ENCODE measurements at regions not wholly inside any gene's neighbourhood (a gene's known extent, or its start where the extent isn't known, plus 50 kb on each side); places are given as distances from the start of the nearest gene placed in this dataset.
A peak's percentile ranks its signal among the peaks of the same experiment; 100 is the strongest.

DNA sequence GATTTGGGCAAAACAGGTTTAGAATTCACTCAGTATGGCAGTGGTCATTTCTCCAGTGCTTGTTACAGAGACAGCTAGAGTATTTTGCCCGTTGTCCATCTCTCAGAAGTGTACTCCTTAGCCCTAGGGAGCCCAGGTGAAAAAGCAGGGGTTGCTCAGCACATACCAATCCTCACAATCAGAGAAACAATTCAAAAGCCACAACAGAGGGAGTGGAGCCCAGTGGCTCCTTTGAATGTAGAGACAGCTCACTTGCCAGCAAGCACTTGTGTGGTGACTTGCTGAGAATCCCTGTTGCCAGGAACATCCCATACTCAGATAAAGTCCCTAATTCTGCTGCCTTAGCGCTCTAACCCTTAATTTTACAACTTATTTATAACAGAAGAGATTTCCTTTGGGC lies 1488.3 kb downstream of the RPA4 start:
- Histone ChIP-seq H3K36me3 (ENCODE audit: control insufficient read depth in 2 of 2, insufficient read depth in 2 of 2, low read length in 1 of 2) (no peaks in the 10 kb centered on the region), H3K9me3 (ENCODE audit: control insufficient read depth in 2 of 2, insufficient read depth in 1 of 2, low read length in 1 of 2) (no peaks in the 10 kb centered on the region), H3K4me1 (ENCODE audit: control insufficient read depth in 2 of 2, insufficient read depth in 2 of 2, low read length in 2 of 2) (no peaks in the 10 kb centered on the region), H3K27ac (ENCODE audit: low read depth in 1 of 2, low read length in 1 of 2) (no peak overlapping the region), H3K27me3 (ENCODE audit: control insufficient read depth in 2 of 2, insufficient read depth in 1 of 2, low read length in 1 of 2) (no peaks in the 10 kb centered on the region), H3K4me3 (ENCODE audit: low read length in 2 of 2) (no peak overlapping the region)
- 88% methylated on average over 2 of the region's 2 CpGs for WGBS
- DNase-seq (ENCODE audit: low read depth in 6 of 9, low spot score in 9 of 9) = no peak

DNA sequence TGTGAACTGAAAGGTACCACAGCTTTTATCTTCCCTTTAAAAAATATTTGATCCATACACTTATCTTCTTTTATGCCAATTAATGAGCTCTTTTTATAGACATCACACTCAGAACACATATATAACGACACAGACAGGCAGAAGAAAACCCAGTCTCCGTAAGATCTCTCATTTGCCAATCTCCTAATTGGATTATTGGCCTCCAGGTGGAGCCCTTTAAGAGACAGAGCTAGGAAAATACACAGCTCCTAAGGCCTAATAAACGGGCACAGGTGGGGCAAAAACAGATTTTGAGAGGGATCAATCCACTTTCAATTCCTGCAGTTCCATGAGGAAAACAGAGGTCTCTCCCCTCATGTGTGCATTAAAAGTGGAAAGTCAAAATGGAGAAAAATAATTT lies 1495.4 kb downstream of the RPA4 start:
- DNase-seq (ENCODE audit: low read depth in 6 of 9, low spot score in 9 of 9) = no peak
- peaks cover 0 to 10% of the 10 kb centered on the region in 2 donors for H3K9me3 ChIP-seq (ENCODE audit: control insufficient read depth in 2 of 2, insufficient read depth in 1 of 2, low read length in 1 of 2)
- WGBS = 81% methylated on average over 3 of the region's 3 CpGs
- H3K4me3 ChIP-seq (ENCODE audit: low read length in 2 of 2) = no peak overlapping the region
- no peaks in the 10 kb centered on the region for H3K27me3 ChIP-seq (ENCODE audit: control insufficient read depth in 2 of 2, insufficient read depth in 1 of 2, low read length in 1 of 2)
- no peaks in the 10 kb centered on the region for H3K36me3 ChIP-seq (ENCODE audit: control insufficient read depth in 2 of 2, insufficient read depth in 2 of 2, low read length in 1 of 2)
- H3K4me1 ChIP-seq (ENCODE audit: control insufficient read depth in 2 of 2, insufficient read depth in 2 of 2, low read length in 2 of 2) = no peaks in the 10 kb centered on the region
- H3K27ac ChIP-seq (ENCODE audit: low read depth in 1 of 2, low read length in 1 of 2) = no peak overlapping the region

DNA sequence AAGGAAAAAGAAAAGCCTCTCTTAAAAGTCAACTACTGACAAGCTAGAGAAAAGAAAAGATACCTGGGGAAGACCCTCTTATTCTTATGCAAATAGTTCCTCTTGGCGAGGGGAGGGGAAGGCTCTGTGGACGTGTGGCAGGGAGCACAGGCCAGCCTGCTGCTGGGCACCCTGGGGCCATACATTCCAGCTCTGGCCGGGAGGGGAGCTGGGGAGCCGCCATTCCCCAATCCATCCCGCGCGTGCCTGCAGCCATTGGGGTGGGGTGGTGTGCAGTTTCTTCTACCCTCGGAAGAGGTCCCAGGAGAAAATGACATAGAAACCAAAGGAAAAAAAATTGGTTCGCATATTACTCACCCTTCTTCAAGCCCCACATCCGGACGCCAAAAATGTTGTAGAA lies 1496.4 kb downstream of the RPA4 start:
- Histone ChIP-seq H3K4me1 (ENCODE audit: control insufficient read depth in 2 of 2, insufficient read depth in 2 of 2, low read length in 2 of 2) (no peaks in the 10 kb centered on the region), H3K27me3 (ENCODE audit: control insufficient read depth in 2 of 2, insufficient read depth in 1 of 2, low read length in 1 of 2) (no peaks in the 10 kb centered on the region), H3K27ac (ENCODE audit: low read depth in 1 of 2, low read length in 1 of 2) (no peak overlapping the region), H3K9me3 (ENCODE audit: control insufficient read depth in 2 of 2, insufficient read depth in 1 of 2, low read length in 1 of 2) (peaks cover 0 to 10% of the 10 kb centered on the region in 2 donors), H3K4me3 (ENCODE audit: low read length in 2 of 2) (no peak overlapping the region), H3K36me3 (ENCODE audit: control insufficient read depth in 2 of 2, insufficient read depth in 2 of 2, low read length in 1 of 2) (no peaks in the 10 kb centered on the region)
- 92% methylated on average over 11 of the region's 11 CpGs for WGBS
- DNase-seq (ENCODE audit: low read depth in 6 of 9, low spot score in 9 of 9) = no peak

DNA sequence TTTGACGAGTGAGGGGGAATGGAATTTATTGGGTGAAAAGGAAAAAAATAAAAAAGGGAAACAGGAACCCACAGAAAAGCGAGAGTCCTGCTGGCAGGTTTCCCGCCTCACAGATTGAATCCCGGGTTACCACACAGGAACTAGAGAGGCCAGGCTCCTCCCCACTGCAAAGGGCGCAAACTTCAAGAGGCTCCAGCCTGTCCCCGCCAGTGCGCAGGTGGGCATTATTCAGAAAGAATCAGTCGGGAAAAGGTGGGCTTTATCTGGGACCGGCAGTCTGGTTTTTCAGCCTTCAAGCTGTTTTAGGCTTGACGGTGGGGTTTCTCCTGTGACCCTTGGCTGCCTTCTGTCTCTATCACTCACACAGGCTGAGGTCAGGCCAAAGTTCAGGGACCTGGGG lies 1496.8 kb downstream of the RPA4 start:
- no peak overlapping the region for H3K27ac ChIP-seq (ENCODE audit: low read depth in 1 of 2, low read length in 1 of 2)
- no peak overlapping the region for H3K4me3 ChIP-seq (ENCODE audit: low read length in 2 of 2)
- DNase-seq (ENCODE audit: low read depth in 6 of 9, low spot score in 9 of 9) = no peak
- 91% methylated on average over 10 of the region's 10 CpGs for WGBS
- peaks cover 0 to 10% of the 10 kb centered on the region in 2 donors for H3K9me3 ChIP-seq (ENCODE audit: control insufficient read depth in 2 of 2, insufficient read depth in 1 of 2, low read length in 1 of 2)
- no peaks in the 10 kb centered on the region for H3K36me3 ChIP-seq (ENCODE audit: control insufficient read depth in 2 of 2, insufficient read depth in 2 of 2, low read length in 1 of 2)
- no peaks in the 10 kb centered on the region for H3K27me3 ChIP-seq (ENCODE audit: control insufficient read depth in 2 of 2, insufficient read depth in 1 of 2, low read length in 1 of 2)
- H3K4me1 ChIP-seq (ENCODE audit: control insufficient read depth in 2 of 2, insufficient read depth in 2 of 2, low read length in 2 of 2) = no peaks in the 10 kb centered on the region

DNA sequence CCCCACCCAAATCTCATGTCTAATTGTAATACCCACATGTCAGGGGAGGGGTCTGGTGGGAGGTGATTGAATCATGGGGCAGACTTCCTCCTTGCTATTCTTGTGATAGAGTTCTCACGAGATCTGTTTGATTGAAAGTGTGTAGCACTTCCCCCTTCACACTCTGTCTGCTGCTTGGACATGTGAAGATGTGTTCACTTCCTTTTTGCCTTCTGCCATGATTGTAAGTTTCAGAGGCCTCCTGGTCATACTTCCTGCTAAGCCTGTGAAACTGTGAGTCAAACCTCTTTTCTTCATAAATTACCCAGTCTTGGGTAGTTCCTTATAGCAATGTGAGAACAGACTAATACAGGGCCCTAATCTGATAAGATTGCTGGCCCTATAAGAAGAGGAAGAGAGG lies 1514.8 kb downstream of the RPA4 start:
- 17% methylated on average over 1 of the region's 1 CpG for WGBS
- Histone ChIP-seq H3K27me3 (ENCODE audit: control insufficient read depth in 2 of 2, insufficient read depth in 1 of 2, low read length in 1 of 2) (no peaks in the 10 kb centered on the region), H3K4me1 (ENCODE audit: control insufficient read depth in 2 of 2, insufficient read depth in 2 of 2, low read length in 2 of 2) (no peaks in the 10 kb centered on the region), H3K9me3 (ENCODE audit: control insufficient read depth in 2 of 2, insufficient read depth in 1 of 2, low read length in 1 of 2) (no peaks in the 10 kb centered on the region), H3K36me3 (ENCODE audit: control insufficient read depth in 2 of 2, insufficient read depth in 2 of 2, low read length in 1 of 2) (no peaks in the 10 kb centered on the region), H3K4me3 (ENCODE audit: low read length in 2 of 2) (no peak overlapping the region), H3K27ac (ENCODE audit: low read depth in 1 of 2, low read length in 1 of 2) (no peak overlapping the region)
- no peak for DNase-seq (ENCODE audit: low read depth in 6 of 9, low spot score in 9 of 9)

DNA sequence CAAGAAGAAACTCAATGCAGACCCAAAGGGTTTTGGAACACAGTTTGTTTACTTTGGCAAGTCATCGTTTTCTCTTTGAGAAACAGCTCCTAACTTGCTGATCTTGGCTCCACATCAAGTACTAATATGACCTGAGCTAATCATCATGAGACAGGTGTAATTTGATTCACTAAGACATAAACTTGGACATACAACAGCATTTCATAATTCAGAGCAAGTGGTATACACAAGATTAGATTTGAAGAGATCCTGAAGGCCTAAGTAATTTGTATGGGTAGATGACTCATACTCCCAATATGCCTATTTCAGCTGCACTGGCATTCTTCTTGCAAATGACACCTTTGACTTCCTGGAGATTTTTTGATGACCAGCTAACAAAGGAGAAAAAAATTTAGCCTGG lies 1521.7 kb downstream of the RPA4 start:
- no peaks in the 10 kb centered on the region for H3K27me3 ChIP-seq (ENCODE audit: control insufficient read depth in 2 of 2, insufficient read depth in 1 of 2, low read length in 1 of 2)
- DNase-seq (ENCODE audit: low read depth in 6 of 9, low spot score in 9 of 9) = peak in 3 of 9 donors; percentile 0 to 10 (median 0)
- WGBS = 74% methylated on average over 1 of the region's 1 CpG
- H3K36me3 ChIP-seq (ENCODE audit: control insufficient read depth in 2 of 2, insufficient read depth in 2 of 2, low read length in 1 of 2) = no peaks in the 10 kb centered on the region
- H3K4me3 ChIP-seq (ENCODE audit: low read length in 2 of 2) = no peak overlapping the region
- no peaks in the 10 kb centered on the region for H3K9me3 ChIP-seq (ENCODE audit: control insufficient read depth in 2 of 2, insufficient read depth in 1 of 2, low read length in 1 of 2)
- H3K27ac ChIP-seq (ENCODE audit: low read depth in 1 of 2, low read length in 1 of 2) = no peak overlapping the region
- H3K4me1 ChIP-seq (ENCODE audit: control insufficient read depth in 2 of 2, insufficient read depth in 2 of 2, low read length in 2 of 2) = no peaks in the 10 kb centered on the region

- Histone ChIP-seq H3K4me3 (ENCODE audit: low read length in 2 of 2) (no peak overlapping the region), H3K27me3 (ENCODE audit: control insufficient read depth in 2 of 2, insufficient read depth in 1 of 2, low read length in 1 of 2) (no peaks in the 10 kb centered on the region), H3K36me3 (ENCODE audit: control insufficient read depth in 2 of 2, insufficient read depth in 2 of 2, low read length in 1 of 2) (no peaks in the 10 kb centered on the region), H3K4me1 (ENCODE audit: control insufficient read depth in 2 of 2, insufficient read depth in 2 of 2, low read length in 2 of 2) (no peaks in the 10 kb centered on the region), H3K9me3 (ENCODE audit: control insufficient read depth in 2 of 2, insufficient read depth in 1 of 2, low read length in 1 of 2) (no peaks in the 10 kb centered on the region), H3K27ac (ENCODE audit: low read depth in 1 of 2, low read length in 1 of 2) (no peak overlapping the region)
- WGBS = 96% methylated on average over 4 of the region's 4 CpGs
- DNase-seq (ENCODE audit: low read depth in 6 of 9, low spot score in 9 of 9) = no peak
These were observed 1523.9 kb downstream of the RPA4 start for GRCh38 chrX:98407584-98407983.

DNA sequence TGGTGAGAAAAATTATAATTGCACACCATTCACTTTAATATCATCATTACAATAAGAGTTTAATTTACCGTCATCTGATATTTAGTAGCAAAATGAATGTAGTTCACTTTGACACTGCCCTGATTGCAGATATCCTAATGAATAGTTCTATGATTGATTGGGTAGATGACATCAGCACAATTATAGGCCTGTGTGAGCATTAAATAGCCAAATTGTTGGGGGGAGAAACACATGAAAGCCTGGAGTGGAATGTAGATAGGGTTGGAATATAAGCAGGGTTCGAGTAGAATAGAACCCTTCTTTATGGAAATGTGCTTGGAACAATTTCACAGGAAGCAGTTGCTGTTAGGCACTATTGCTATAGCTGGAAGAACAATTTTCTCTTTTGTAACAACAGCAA lies 1526.2 kb downstream of the RPA4 start:
- WGBS = 89% methylated on average over 2 of the region's 2 CpGs
- Histone ChIP-seq H3K27ac (ENCODE audit: low read depth in 1 of 2, low read length in 1 of 2) (no peak overlapping the region), H3K4me1 (ENCODE audit: control insufficient read depth in 2 of 2, insufficient read depth in 2 of 2, low read length in 2 of 2) (no peaks in the 10 kb centered on the region), H3K9me3 (ENCODE audit: control insufficient read depth in 2 of 2, insufficient read depth in 1 of 2, low read length in 1 of 2) (no peaks in the 10 kb centered on the region), H3K4me3 (ENCODE audit: low read length in 2 of 2) (no peak overlapping the region), H3K36me3 (ENCODE audit: control insufficient read depth in 2 of 2, insufficient read depth in 2 of 2, low read length in 1 of 2) (no peaks in the 10 kb centered on the region), H3K27me3 (ENCODE audit: control insufficient read depth in 2 of 2, insufficient read depth in 1 of 2, low read length in 1 of 2) (no peaks in the 10 kb centered on the region)
- DNase-seq (ENCODE audit: low read depth in 6 of 9, low spot score in 9 of 9) = no peak

DNA sequence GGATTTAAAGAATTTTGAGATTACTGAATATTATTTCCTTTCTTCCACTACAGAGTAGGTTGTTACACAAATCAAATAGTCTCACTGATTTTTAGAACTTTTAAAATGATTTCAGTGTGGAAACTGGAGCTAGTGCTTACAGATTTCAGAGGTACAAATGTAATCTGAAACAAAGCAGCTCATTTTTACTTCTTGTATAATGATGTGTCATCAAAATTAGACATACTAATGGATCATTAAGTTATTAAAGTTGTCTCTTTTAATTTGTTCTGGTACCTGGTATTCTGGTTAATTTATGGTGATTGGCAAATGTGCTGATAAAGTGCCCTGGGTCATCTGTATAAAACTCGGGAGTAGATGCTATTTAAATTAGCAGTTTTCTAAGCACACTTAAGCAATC lies 1528.3 kb downstream of the RPA4 start:
- DNase-seq (ENCODE audit: low read depth in 6 of 9, low spot score in 9 of 9) = no peak
- Histone ChIP-seq H3K36me3 (ENCODE audit: control insufficient read depth in 2 of 2, insufficient read depth in 2 of 2, low read length in 1 of 2) (no peaks in the 10 kb centered on the region), H3K4me1 (ENCODE audit: control insufficient read depth in 2 of 2, insufficient read depth in 2 of 2, low read length in 2 of 2) (no peaks in the 10 kb centered on the region), H3K27ac (ENCODE audit: low read depth in 1 of 2, low read length in 1 of 2) (no peak overlapping the region), H3K27me3 (ENCODE audit: control insufficient read depth in 2 of 2, insufficient read depth in 1 of 2, low read length in 1 of 2) (no peaks in the 10 kb centered on the region), H3K4me3 (ENCODE audit: low read length in 2 of 2) (no peak overlapping the region), H3K9me3 (ENCODE audit: control insufficient read depth in 2 of 2, insufficient read depth in 1 of 2, low read length in 1 of 2) (no peaks in the 10 kb centered on the region)
- WGBS = 100% methylated on average over 1 of the region's 1 CpG

DNA sequence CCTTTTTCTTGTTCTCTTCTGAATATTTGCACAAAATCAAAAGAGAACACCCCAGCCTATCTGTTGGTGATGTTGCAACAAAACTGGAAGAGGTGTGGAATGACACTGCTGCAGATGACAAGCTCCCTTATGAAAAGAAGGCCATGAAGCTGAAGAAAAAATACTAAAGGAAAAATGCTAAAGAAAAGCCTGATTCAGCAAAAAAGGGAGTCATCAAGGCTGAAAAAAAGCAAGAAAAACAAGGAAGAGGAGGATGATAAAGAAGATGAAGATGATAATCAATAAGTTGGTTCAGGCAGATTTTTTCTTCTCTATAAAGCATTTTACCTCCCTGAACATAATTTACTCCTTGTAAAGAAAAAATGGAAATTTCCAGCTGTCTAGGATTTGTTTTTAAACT lies 1538.8 kb downstream of the RPA4 start:
- Histone ChIP-seq H3K36me3 (ENCODE audit: control insufficient read depth in 2 of 2, insufficient read depth in 2 of 2, low read length in 1 of 2) (no peaks in the 10 kb centered on the region), H3K9me3 (ENCODE audit: control insufficient read depth in 2 of 2, insufficient read depth in 1 of 2, low read length in 1 of 2) (no peaks in the 10 kb centered on the region), H3K4me1 (ENCODE audit: control insufficient read depth in 2 of 2, insufficient read depth in 2 of 2, low read length in 2 of 2) (no peaks in the 10 kb centered on the region), H3K27ac (ENCODE audit: low read depth in 1 of 2, low read length in 1 of 2) (no peak overlapping the region), H3K4me3 (ENCODE audit: low read length in 2 of 2) (no peak overlapping the region), H3K27me3 (ENCODE audit: control insufficient read depth in 2 of 2, insufficient read depth in 1 of 2, low read length in 1 of 2) (no peaks in the 10 kb centered on the region)
- no peak for DNase-seq (ENCODE audit: low read depth in 6 of 9, low spot score in 9 of 9)
